Stimulated activated CD4-positive, alpha-beta T cell treated with anti-CD3 and anti-CD28 coated beads, Interleukin-4, amount 100 ng/mL, for 48 hours (primary cell): ENCODE measurements at regions not wholly inside any gene's neighbourhood (a gene's known extent, or its start where the extent isn't known, plus 50 kb on each side); places are given as distances from the start of the nearest gene placed in this dataset.

Source experiments
- DNase-seq, 2 donors: peaks; one replicate each; pipeline ENCODE4 v3.0.0-alpha.2; 2020; ENCODE audit warnings: low read depth in 2 of 2

DNA sequence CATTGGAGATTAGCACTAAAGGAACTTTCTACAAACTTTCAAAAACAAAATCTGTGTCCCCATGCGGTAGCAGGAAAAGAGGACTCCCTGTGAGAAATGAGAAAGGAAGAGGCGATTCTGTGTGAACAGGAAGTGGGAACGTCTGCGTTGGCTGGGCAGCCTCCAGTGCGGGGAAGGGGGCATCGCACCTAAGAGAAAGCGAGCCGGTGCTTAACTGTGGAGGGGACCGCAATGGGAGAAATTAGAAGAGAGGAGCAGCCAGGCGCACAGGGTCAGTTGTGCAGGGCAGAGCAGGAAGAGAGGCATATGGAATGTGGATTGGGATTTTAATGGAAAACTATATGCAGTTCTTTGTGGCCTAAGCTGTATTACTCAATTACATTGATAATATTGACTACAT, 77.4 kb upstream of the DOCK9 start:
- no peak for DNase-seq

DNA sequence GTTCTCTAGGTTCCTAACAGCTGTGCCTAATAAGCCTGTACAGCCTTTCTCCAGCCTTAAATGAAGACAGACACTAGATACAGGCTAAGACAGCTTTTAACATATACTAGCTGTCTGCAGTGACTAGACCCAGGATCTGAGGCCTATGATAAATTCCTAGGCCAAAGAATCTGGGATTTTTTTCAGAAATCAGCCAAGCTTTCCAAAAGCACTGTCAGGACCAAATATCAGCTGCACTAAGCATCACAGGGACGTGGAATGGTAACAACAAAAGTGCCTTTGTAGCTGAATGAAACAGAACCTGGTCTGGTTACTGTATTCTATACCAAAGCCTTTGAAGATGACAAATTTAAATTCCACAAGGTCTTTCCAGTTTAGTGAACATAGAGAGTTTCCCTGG, 77.9 kb upstream of the DOCK9 start:
- DNase-seq, result no peak

DNA sequence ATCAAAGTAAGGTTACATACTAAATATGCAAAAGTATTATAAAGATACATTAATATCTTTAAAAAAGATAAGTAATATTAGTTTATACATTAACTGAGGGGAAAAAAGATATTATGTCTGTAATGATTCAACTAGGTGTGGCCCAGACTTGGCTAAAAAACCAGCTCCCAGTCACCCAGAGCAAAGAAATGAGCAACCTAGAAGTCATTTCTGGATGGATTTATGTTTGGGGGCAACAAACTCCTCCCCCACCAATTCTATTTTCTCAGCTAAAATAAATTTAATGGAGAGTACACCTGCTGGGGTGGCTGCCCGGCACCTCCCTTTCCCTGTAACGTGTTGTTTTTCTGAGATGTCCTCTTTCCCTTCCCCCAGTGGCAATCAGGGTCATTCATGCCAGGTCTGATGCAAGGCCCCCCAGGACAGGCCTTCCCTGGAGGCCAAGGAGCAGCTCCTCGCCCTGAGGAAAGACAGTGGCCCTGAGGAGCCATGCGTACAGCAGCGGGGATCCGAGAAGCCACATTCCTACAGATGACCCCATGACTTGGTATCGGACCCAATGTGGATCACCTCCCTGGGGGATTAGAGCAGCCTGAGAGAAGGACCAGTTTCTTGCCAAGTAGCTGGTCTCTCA, 78.6 kb upstream of the DOCK9 start:
- no peak for DNase-seq

DNA sequence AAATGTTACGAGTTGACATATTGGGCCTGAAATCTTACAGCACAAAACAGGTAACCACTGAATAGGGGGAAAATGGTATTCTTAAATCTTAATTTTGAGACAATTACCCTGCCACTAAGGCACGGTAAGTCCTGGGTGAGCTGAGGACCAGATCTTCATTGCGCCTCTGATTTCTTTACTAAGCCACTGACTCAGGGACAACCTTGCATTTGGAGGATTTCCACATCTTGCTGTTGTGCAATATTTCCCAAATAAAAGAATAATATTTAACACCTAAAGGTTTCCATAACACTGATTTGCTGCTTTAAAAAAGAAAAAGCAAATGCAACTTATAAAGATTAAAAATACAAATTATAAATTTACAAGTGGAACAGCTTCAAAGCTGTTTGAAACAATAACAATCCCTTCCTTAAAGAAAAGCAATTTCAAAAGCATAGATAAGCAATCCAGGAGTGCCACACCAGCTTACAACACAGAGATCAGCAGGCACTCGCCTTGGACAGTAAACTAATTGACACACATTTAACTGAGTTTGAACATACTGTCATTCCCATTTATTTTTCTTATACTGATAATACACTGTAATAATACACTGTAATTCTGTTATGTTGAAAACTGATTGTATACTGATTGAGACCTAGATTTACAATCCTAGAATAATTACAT, 79.6 kb upstream of the DOCK9 start:
- DNase-seq, result no peak

DNA sequence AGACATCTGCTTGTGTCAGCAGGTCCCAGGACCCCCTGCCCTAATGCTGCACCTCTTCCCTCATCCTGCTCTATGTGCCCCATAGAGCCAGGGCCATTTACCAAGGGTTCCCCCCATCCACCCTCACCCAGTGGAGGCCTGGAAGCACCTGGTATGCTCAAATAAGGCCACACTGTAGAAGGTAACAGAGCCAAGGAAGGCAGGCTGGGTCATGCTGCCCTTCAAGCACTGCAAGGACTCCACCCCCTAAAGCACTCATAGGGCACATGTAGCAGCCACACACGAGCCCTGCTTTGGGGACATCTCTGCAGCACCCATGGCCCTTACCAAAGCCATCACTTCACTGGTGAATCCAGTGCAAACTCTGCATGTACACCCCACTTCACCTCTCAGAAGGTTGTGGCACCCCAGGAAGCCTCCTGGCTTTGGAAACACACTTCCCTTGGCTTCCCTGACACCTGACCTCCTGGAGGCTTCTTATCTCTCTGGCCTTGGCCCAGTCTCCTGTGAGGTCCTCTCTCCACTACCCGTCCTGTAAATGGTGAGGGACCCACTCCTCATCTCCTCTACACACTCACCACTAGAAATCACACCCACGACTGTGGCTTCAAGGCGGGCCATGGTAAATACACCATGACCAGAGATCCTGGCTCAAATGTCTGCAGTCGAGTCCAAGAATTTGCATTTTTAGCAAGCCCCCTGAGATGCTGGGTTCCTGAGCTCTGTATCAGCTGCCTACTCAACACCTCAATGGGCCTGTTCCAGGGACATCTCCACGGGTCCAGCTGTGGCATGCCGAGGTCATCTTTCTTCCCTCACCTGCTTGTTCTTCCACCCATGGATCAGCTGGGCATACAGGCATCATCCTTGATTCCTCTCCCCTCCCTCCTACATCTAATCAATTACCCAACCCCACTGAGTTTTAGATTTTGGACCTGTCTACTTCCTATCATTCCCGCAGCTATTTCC, 80.9 kb upstream of the DOCK9 start:
- no peak for DNase-seq

DNA sequence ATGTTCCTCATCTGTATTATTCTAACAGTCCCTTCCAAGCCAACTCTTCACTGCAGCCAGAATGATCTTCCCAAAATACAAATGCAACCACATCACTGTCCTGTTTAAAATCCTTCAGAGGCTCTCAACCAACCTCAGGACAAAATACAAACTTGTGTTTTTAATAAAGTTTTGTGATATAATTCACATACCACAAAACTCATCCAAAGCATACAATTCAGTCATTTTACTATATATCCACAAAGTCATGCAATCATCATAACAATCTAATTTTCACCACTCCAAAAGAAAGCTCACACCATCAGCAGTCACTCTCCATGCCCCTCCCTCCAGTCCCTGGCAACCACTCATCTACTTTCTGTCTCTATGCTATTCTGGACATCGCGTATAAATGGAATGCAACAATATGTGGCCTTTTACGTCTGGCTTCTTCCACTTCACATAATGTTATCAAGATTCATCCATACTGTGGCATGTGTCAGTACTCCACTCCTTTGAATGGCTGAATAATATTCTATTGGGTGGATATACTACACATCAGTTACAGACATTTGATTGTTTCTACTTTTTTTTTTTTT, 81.7 kb upstream of the DOCK9 start:
- no peak for DNase-seq

DNA sequence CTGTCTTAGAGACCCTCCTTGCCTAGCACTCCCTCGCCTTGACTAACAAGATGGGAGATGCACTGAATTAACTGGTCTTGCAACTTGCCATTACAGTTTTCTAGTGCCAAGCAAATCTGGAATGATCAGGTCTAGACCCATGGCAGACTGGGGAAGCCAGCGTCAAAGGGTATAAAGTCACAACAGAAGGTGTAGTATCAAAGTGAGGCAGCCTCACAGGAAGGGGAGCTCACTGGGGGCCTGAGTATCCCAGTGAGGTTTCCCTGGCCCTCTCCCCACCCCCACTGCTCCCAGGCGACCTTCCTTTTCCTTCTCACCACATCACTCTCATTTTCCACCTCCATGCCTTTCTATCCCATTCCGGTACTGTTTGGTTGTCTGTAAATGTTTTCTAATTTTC, 83.5 kb upstream of the DOCK9 start:
- DNase-seq, result no peak

DNA sequence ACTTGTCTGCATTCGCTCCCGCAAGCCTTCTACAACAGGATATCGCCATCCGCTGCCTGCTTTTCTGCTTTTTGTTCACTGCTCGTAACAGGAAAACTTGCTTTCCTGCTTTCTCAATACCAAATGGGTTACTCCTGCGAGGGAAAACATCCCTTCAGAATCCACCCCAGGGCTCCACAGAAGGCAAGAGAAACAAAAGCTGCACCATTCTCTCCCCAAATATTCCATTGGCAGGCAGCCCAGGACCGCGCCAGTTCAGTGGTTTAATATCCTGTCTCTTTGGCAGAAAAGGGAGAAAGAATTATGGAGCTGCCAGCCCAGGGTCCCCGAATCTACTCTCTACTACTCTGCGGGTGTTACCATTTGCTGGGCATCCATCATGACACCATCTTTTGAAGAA, 84.7 kb upstream of the DOCK9 start:
- no peak for DNase-seq

DNA sequence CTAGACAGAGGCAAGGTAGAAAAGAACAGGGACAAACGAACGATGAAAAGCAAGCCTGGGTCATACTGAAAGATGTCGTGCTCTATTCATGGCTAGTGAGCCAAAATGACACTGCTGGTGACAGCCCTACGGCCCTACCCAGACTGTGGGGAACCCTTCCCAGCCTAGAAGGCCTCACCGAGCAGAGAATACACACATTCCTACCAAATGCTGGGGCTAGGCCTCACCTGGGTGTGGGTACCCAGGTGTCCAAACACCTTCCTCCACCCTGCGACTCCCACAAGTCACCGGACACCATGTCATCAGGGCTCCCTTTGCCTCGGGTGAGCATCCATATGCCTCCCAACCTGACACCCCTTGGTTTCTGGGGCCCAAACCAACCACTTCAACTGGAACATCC, 85.3 kb upstream of the DOCK9 start:
- DNase-seq, result no peak

DNA sequence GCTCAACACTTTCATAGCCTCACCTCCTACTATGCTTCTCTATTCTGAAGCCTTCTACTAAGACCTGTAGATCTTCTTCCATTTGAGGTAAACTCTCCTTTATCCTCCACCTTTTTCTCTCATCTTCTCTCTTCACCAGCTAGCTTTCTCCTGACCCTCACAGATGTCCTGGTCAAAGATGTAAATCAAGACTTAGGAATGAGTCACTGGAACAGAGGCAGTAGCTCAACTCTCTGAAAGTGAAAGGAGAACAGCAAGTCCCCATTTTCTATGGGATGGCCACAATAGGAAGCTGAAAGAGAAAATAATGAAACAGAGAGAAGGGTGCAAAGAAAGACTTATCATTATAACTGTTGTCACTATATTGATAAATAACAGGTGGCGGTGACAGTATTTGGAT, 86.1 kb upstream of the DOCK9 start:
- DNase-seq, result no peak

DNA sequence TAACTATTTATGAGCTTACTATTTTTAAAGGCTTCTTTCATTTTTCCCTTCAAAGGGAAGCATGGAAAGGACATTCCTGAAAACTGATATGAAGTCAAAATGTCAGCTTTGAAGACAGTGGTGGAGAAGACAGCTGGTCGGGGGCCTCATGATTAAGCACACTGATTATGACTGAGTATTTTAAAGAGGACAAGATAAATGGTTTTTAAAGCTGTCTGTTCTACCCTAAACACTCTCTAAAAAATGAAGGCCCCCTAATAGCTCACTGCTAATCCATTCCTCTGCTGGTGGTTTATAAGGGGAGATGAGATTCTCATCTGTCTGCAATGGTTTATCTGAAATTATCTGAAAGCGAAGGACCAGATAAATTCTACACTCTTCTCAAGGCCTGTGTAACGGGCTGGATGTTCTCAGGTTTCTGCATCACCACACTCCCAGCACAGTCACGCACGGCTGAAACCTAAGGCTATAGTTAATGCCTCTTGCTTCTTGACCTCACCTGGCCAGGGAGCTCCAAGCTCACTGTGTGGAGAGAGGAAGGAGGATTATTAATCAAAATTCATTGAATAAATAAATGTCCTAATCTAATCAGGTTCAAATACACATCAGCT, 86.9 kb upstream of the DOCK9 start:
- DNase-seq, result no peak

DNA sequence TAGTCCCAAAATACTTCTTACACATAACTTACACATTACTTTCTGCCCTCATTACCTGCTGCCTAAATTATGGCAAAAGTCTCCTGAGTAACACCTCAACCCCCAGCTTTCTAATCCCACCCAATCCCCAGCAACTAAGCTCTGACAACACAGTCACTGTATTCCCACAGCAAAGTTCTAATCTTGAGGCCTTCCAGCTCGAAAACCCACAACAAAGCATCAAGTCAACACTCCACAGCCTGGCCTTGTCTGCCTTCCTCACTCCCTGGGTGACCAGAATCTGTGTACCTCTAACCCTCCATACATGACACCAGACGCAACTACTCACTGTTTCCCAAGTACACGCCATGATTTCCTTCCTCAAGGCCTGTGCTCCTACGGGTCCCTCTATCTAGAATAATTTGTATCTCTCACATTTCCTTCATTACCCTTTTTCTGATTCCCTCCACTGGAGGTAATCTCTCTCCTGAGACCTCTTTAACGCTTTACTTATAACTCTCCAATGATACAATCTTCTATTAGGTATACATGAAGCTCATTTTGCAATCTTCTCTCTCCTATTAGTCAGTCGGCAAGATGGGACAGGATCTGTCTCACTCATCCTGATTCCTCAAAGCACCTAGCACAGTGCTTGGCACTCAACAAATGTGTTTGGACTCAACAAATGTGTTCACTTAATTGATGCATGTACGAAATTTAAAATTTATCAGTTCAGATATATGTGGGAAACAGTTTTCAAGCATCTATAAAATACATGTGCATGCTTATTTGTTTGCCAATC, 87.6 kb upstream of the DOCK9 start:
- DNase-seq, result no peak

DNA sequence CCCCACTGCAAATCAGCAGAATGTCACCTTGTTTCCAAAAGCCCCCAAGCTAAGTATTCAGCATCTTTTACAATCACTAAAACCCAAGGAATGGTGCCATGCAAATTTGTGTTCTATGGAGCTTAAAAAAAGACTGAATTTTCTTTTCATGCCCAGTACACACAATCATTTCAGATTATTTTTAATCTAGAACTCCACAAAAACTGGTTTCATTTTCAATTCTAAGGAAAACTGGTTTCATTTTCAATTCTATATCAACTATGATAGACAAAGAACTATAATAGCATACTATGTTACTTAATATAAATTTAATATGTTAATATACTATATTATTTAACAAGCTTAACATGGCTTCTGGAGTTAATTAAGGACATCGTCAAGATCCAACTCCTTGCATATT, 88.4 kb upstream of the DOCK9 start:
- no peak for DNase-seq

DNA sequence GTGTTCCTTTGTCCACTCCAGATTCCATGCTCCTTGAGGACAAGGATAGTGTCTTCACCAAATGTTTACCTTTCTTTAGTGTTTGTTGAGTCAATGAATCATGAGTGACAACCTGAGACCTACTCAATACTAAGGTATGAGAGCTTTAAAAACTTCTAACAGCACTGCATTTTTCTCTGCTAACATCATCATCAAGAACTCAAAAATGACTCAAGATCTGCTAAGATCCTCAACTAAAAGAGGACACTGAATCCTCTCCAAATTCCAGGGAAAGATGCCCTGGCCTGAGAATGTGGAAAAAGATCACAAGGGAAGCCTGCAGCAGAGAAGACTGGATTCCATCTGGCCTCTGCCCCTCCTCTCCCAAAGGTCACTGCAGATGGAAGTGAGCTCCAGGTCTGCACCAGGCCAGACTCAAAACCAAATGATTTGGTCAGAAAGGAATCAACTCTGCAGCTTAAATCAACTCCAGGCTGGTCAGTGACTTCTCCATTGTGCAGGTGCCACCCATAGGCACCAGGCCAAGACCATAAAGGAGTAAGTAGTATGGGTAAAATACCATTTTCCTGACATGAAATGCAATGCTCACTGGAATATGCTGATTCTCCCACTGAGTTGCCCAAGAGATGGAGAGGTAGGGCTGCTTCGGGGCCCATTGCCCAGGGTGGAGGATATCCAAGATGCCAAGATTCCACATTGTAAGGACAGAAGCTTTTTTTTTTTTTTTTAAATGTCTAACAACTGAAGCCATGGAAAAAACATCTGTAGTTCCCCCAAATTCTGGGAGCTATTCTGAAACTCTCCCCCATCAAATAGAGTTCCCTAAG, 89.5 kb upstream of the DOCK9 start:
- no peak for DNase-seq

DNA sequence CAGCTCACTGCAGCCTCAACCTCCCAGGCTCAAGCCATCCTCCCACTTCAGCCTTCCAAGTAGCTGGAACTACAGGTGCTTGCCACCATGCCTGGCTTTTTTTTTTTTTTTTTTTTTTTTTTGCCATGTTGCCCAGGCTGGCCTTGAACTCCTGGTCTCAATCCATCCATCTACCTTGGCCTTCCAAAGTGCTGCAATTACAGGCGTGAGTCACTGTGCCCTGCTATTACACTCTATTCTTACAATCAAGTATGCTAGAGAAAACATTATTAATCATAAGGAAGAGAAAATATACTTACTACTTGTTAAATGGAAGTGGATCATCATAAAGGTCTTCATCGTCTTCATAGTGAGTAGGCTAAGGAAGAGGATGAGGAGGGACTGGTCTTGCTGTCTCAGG, 93.3 kb upstream of the DOCK9 start:
- no peak for DNase-seq

DNA sequence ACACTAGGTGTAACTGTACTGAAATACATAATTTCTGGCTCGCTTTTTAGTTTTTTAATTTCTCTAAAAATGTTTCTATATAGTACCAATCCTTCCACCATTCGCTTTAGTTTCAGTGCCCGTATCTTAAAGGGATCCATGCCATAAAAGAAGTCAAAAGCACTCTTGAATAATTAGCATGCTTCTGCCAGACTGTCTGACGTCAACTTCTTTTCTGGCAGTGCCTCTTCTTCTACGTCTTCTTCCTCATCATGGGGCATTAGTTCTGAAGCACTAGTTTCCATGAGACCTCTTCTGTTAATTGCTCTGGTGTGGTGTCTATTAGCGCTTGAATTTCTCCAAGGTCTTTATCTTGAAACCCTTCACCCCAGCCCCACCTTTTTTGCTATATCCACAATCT, 93.8 kb upstream of the DOCK9 start:
- no peak for DNase-seq

DNA sequence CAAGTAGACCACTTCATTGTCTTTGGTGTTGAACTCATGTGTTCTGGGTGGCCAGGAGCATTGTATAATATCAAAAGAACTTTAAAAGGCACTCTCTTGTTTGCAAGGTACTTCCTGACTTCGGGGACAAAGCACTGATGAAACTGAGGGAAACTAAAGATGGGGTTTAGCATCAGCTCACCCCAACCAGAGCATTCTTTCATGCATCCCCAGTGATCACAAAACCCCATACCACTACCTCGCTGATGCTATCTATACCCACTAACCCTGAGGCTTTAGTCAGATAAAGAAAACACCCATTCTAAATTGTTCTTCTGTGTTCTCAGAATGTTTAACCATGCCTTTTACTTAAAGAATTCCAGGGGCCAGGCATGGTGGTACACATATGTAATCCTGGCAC, 94.5 kb upstream of the DOCK9 start:
- DNase-seq, result no peak

DNA sequence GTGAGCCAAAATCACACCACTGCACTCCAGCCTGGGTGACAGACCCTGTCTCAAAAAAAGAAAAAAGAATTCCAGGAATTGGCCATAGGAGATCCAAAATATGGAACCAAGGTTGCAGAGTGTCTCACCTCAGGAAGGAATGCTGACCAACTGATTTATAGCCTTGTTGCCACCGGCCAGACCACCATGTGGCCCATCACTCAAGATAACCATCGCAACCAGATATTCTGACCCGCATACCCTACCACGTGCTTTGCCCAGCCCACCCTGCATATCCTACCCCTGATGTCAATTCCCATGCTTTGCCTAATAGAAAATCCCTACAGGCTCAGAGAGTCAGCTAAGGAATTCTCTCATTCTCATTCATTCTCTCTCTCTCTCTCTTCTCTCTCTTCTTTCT, 95.1 kb upstream of the DOCK9 start:
- DNase-seq, result no peak

DNA sequence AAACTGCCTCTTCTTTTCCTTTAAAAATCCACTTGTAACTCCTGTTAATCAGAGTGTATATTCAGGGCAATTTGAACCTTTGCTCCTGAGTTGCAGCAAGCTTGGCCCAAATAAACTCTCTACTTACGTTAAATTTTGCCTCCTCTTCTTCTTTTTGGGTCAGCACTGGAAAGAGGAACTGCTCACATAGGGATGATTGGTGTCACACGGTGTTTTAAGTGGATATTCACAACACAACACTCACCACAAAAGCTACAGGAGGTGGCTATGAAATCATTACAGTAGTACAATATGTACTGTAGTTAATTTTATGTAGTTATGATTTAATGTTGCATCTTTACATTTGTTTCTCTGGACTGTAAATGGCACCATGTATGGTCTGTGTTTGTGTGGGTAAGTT, 96.8 kb upstream of the DOCK9 start:
- no peak for DNase-seq
